ENCODE measurements at regions not wholly inside any gene's neighbourhood (a gene's known extent, or its start where the extent isn't known, plus 50 kb on each side); places are given as distances from the start of the nearest gene placed in this dataset.

- no peaks in the 10 kb centered on the region for H3K36me3 ChIP-seq (ENCODE audit: control insufficient read depth, insufficient read depth, low read length)
- H3K4me3 ChIP-seq (ENCODE audit: insufficient read depth, low read depth, low read length, poor library complexity, severe bottlenecking), result no peak overlapping the region
- H3K27me3 ChIP-seq (replicated peaks; ENCODE audit: control insufficient read depth, insufficient read depth, low read length, poor library complexity, severe bottlenecking), result no peaks in the 10 kb centered on the region
- H3K9me3 ChIP-seq (ENCODE audit: control insufficient read depth, low read length), result no peaks in the 10 kb centered on the region
- no peak for DNase-seq
- no peak overlapping the region for H3K27ac ChIP-seq (ENCODE audit: insufficient read depth, low read length, poor library complexity, severe bottlenecking)
- no peaks in the 10 kb centered on the region for H3K4me1 ChIP-seq (ENCODE audit: control insufficient read depth, insufficient read depth, low read length, poor library complexity, severe bottlenecking)
These were observed 473.0 kb upstream of the NWD2 start for GRCh38 chr4:36771411-36772153.

GRCh38 chr4:36772154-36772516 lies 472.4 kb upstream of the NWD2 start:
- Histone ChIP-seq H3K9me3 (ENCODE audit: control insufficient read depth, low read length) (no peaks in the 10 kb centered on the region), H3K4me3 (ENCODE audit: insufficient read depth, low read depth, low read length, poor library complexity, severe bottlenecking) (no peak overlapping the region), H3K36me3 (ENCODE audit: control insufficient read depth, insufficient read depth, low read length) (no peaks in the 10 kb centered on the region), H3K4me1 (ENCODE audit: control insufficient read depth, insufficient read depth, low read length, poor library complexity, severe bottlenecking) (no peaks in the 10 kb centered on the region), H3K27ac (ENCODE audit: insufficient read depth, low read length, poor library complexity, severe bottlenecking) (no peak overlapping the region), H3K27me3 (replicated peaks; ENCODE audit: control insufficient read depth, insufficient read depth, low read length, poor library complexity, severe bottlenecking) (no peaks in the 10 kb centered on the region)
- DNase-seq, result no peak

DNA sequence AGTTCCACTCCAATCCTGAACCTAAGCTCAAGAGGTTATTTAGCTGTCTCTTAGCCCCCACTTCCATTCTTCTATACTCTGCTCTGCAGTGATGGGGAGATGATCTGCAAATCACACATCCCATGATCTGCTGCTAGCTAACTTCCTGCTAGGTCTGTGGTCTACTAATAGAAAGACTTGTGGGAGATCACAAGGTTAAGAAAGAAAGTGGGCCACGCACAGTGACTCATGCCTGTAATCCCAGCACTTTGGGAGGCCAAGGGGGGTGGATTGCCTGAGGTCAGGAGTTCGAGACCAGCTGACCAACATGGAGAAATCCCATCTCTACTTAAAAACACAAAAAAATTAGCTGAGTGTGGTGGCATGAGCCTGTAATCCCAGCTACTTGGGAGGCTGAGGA lies 471.1 kb upstream of the NWD2 start:
- Histone ChIP-seq H3K27ac (ENCODE audit: insufficient read depth, low read length, poor library complexity, severe bottlenecking) (no peak overlapping the region), H3K36me3 (ENCODE audit: control insufficient read depth, insufficient read depth, low read length) (no peaks in the 10 kb centered on the region), H3K4me3 (ENCODE audit: insufficient read depth, low read depth, low read length, poor library complexity, severe bottlenecking) (no peak overlapping the region), H3K27me3 (replicated peaks; ENCODE audit: control insufficient read depth, insufficient read depth, low read length, poor library complexity, severe bottlenecking) (no peaks in the 10 kb centered on the region), H3K4me1 (ENCODE audit: control insufficient read depth, insufficient read depth, low read length, poor library complexity, severe bottlenecking) (no peaks in the 10 kb centered on the region), H3K9me3 (ENCODE audit: control insufficient read depth, low read length) (no peaks in the 10 kb centered on the region)
- DNase-seq, result no peak

DNA sequence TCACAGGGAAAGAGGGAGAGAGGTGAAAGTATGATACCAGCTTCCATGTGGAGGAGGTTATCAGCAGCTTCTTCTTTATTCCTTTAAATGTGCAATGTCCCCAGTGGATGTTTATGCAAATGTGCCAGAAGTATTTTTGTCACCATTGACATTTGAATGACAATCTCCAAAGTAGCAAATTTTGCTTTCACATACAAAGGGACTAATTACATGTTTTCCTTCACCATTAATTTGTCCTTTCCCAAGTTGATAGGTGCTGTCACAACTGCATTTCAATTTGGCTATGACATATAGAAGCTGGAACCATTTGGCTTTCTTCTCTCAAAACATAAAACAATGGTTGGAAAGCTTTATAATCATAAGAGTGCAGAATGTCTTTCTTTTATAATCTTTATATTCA lies 469.0 kb upstream of the NWD2 start:
- DNase-seq, result no peak
- H3K4me1 ChIP-seq (ENCODE audit: control insufficient read depth, insufficient read depth, low read length, poor library complexity, severe bottlenecking), result no peaks in the 10 kb centered on the region
- H3K27me3 ChIP-seq (replicated peaks; ENCODE audit: control insufficient read depth, insufficient read depth, low read length, poor library complexity, severe bottlenecking), result no peaks in the 10 kb centered on the region
- no peaks in the 10 kb centered on the region for H3K36me3 ChIP-seq (ENCODE audit: control insufficient read depth, insufficient read depth, low read length)
- no peak overlapping the region for H3K4me3 ChIP-seq (ENCODE audit: insufficient read depth, low read depth, low read length, poor library complexity, severe bottlenecking)
- H3K9me3 ChIP-seq (ENCODE audit: control insufficient read depth, low read length), result no peaks in the 10 kb centered on the region
- H3K27ac ChIP-seq (ENCODE audit: insufficient read depth, low read length, poor library complexity, severe bottlenecking), result no peak overlapping the region

DNA sequence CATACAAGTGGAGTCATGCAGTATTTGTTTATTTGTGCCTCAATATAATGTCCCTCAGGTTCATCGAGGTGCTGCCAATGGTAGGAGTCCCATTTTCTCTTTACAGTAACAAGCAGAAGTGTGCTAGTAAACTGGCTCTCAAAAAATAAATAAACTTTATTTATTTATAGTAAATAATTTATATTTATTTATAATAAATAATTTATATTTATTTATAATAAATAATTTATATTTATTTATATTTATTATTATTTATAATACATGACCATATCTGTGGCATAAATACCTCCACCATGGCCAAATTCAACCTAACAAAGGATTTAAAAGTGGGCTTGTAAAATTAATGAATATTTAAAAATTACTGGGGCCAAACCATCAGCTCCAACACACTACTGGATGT lies 464.9 kb upstream of the NWD2 start:
- no peaks in the 10 kb centered on the region for H3K36me3 ChIP-seq (ENCODE audit: control insufficient read depth, insufficient read depth, low read length)

DNA sequence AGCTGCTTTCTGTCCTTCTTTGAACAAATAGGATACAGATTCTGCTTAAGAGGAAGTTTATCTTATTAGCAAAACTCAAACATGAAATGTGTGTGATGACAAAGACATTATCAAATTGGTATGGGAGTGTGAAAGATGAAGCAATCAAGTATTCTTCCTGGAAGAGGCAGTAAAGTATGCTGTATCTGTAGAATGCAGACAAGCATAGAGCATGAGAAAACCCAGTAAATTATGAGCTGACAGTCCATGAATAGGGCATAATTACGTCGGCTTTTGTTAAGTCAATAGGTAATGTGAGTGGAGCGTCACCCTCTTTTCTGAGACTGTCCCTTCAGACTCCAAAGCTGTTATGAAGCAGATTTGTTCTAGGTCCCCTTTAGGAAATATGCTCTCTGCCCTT lies 458.6 kb upstream of the NWD2 start:
- Histone ChIP-seq H3K9me3 (ENCODE audit: control insufficient read depth, low read length) (no peaks in the 10 kb centered on the region), H3K36me3 (ENCODE audit: control insufficient read depth, insufficient read depth, low read length) (no peaks in the 10 kb centered on the region), H3K27ac (ENCODE audit: insufficient read depth, low read length, poor library complexity, severe bottlenecking) (no peak overlapping the region), H3K27me3 (replicated peaks; ENCODE audit: control insufficient read depth, insufficient read depth, low read length, poor library complexity, severe bottlenecking) (no peaks in the 10 kb centered on the region), H3K4me1 (ENCODE audit: control insufficient read depth, insufficient read depth, low read length, poor library complexity, severe bottlenecking) (no peaks in the 10 kb centered on the region), H3K4me3 (ENCODE audit: insufficient read depth, low read depth, low read length, poor library complexity, severe bottlenecking) (no peak overlapping the region)
- no peak for DNase-seq

More for the DNA sequence above, 464.9 kb upstream of the NWD2 start:
- Histone ChIP-seq H3K9me3 (ENCODE audit: control insufficient read depth, low read length) (no peaks in the 10 kb centered on the region), H3K4me1 (ENCODE audit: control insufficient read depth, insufficient read depth, low read length, poor library complexity, severe bottlenecking) (no peaks in the 10 kb centered on the region), H3K27me3 (replicated peaks; ENCODE audit: control insufficient read depth, insufficient read depth, low read length, poor library complexity, severe bottlenecking) (no peaks in the 10 kb centered on the region), H3K27ac (ENCODE audit: insufficient read depth, low read length, poor library complexity, severe bottlenecking) (no peak overlapping the region), H3K4me3 (ENCODE audit: insufficient read depth, low read depth, low read length, poor library complexity, severe bottlenecking) (no peak overlapping the region)
- DNase-seq, result no peak

DNA sequence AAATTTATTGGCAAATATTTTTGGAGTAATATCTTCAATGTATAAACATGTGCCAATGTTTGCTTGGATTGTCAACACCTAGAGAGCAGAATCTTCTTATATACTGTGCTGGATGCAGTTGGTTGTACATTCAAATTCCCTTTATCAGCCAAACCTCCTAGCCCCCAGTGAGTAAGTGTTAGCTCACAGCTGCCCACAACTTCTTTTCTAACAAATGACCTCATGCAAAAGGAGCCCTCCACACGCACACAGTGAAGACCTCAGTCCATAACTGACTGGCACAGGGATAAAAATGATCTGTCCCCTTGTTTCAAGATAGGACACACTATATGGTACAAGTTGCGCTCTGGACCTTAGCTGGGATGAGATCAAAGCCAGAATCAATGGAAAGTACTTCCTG lies 458.0 kb upstream of the NWD2 start:
- Histone ChIP-seq H3K27me3 (replicated peaks; ENCODE audit: control insufficient read depth, insufficient read depth, low read length, poor library complexity, severe bottlenecking) (no peaks in the 10 kb centered on the region), H3K36me3 (ENCODE audit: control insufficient read depth, insufficient read depth, low read length) (no peaks in the 10 kb centered on the region), H3K4me1 (ENCODE audit: control insufficient read depth, insufficient read depth, low read length, poor library complexity, severe bottlenecking) (no peaks in the 10 kb centered on the region), H3K27ac (ENCODE audit: insufficient read depth, low read length, poor library complexity, severe bottlenecking) (no peak overlapping the region), H3K4me3 (ENCODE audit: insufficient read depth, low read depth, low read length, poor library complexity, severe bottlenecking) (no peak overlapping the region), H3K9me3 (ENCODE audit: control insufficient read depth, low read length) (no peaks in the 10 kb centered on the region)
- DNase-seq, result no peak

DNA sequence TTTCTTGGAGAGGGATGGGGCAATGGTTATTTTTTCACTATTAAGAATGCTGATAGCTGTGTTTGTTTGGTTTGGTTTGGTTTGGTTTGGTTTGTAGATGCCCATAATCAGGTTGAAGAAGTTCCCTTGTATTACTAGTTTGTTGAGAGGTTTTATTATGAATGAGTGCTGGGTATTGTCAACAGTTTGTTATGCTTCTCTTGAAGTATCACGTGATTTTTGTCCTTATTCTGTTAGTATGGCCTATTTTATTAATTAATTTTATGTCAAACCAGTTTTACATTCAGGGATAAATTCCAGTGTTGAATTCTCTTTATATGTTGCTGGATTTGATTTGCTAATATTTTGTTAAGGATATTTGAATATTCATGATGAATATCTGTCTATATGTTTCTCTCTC lies 449.8 kb upstream of the NWD2 start:
- Histone ChIP-seq H3K4me1 (ENCODE audit: control insufficient read depth, insufficient read depth, low read length, poor library complexity, severe bottlenecking) (no peaks in the 10 kb centered on the region), H3K4me3 (ENCODE audit: insufficient read depth, low read depth, low read length, poor library complexity, severe bottlenecking) (no peak overlapping the region), H3K27ac (ENCODE audit: insufficient read depth, low read length, poor library complexity, severe bottlenecking) (no peak overlapping the region)

DNA sequence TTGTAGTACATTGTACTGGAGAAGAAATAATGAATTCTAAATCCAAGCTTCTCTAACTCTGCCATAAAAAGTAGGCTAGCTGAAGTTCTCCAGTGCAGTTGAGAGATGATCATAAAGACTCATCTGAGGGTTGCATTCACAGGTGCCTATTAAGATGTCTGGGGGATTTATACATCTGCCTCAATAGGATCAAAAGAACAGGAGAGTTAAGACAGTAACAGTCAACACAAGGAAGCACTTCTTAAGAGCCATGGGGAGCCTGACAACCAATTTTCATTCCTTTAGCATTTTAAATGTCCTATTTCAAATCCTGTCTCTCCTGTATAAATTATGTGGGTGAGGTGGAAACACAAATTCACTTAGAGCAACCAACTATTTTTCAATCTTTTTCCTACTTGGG lies 432.4 kb upstream of the NWD2 start:
- DNase-seq, result no peak
- no peaks in the 10 kb centered on the region for H3K27me3 ChIP-seq (replicated peaks; ENCODE audit: control insufficient read depth, insufficient read depth, low read length, poor library complexity, severe bottlenecking)
- no peak overlapping the region for H3K4me3 ChIP-seq (ENCODE audit: insufficient read depth, low read depth, low read length, poor library complexity, severe bottlenecking)
- no peaks in the 10 kb centered on the region for H3K9me3 ChIP-seq (ENCODE audit: control insufficient read depth, low read length)
- H3K4me1 ChIP-seq (ENCODE audit: control insufficient read depth, insufficient read depth, low read length, poor library complexity, severe bottlenecking), result no peaks in the 10 kb centered on the region
- H3K27ac ChIP-seq (ENCODE audit: insufficient read depth, low read length, poor library complexity, severe bottlenecking), result no peak overlapping the region
- H3K36me3 ChIP-seq (ENCODE audit: control insufficient read depth, insufficient read depth, low read length), result no peaks in the 10 kb centered on the region

More for the DNA sequence above, 449.8 kb upstream of the NWD2 start:
- Histone ChIP-seq H3K27me3 (replicated peaks; ENCODE audit: control insufficient read depth, insufficient read depth, low read length, poor library complexity, severe bottlenecking) (no peaks in the 10 kb centered on the region), H3K36me3 (ENCODE audit: control insufficient read depth, insufficient read depth, low read length) (no peaks in the 10 kb centered on the region), H3K9me3 (ENCODE audit: control insufficient read depth, low read length) (no peaks in the 10 kb centered on the region)
- no peak for DNase-seq

DNA sequence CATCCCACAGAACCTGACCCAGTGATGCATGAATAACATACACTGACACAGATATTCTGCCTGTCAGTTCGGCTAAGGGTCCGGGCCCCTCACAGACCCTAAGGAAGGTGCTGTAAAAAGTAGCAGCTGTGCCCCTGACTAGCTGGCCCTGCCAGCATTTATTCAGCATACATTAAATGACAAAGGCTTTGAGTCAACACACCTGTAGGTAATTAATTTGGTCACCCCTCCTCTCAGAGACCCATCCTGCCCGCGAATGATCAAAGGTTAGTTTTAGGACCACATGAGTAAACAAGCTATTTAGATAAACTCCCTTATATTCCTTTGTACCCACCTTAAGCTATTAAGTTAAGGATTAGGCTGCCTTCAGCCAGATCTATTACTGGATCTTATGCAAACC lies 429.0 kb upstream of the NWD2 start:
- DNase-seq, result no peak
- Histone ChIP-seq H3K27me3 (replicated peaks; ENCODE audit: control insufficient read depth, insufficient read depth, low read length, poor library complexity, severe bottlenecking) (no peaks in the 10 kb centered on the region), H3K27ac (ENCODE audit: insufficient read depth, low read length, poor library complexity, severe bottlenecking) (no peak overlapping the region), H3K4me1 (ENCODE audit: control insufficient read depth, insufficient read depth, low read length, poor library complexity, severe bottlenecking) (no peaks in the 10 kb centered on the region), H3K4me3 (ENCODE audit: insufficient read depth, low read depth, low read length, poor library complexity, severe bottlenecking) (no peak overlapping the region), H3K36me3 (ENCODE audit: control insufficient read depth, insufficient read depth, low read length) (no peaks in the 10 kb centered on the region), H3K9me3 (ENCODE audit: control insufficient read depth, low read length) (no peaks in the 10 kb centered on the region)
